ENCODE measurements at regions not wholly inside any gene's neighbourhood (a gene's known extent, or its start where the extent isn't known, plus 50 kb on each side); places are given as distances from the start of the nearest gene placed in this dataset.

GRCh38 chr14:97903821-97904220, 1106.6 kb downstream of the VRK1 start:
- no peak overlapping the region for H3K4me3 ChIP-seq
- TF ChIP-seq POLR2A (IDR thresholded peaks at IDR 0.05; ENCODE audit: low read depth): no peak
- no peak for TF ChIP-seq CTCF (IDR thresholded peaks at IDR 0.05)
- no peak for TF ChIP-seq EP300 (IDR thresholded peaks at IDR 0.05)
- H3K27me3 ChIP-seq: no peaks in the 10 kb centered on the region
- 58% methylated on average over 3 of the region's 3 CpGs for WGBS
- no peak overlapping the region for H3K27ac ChIP-seq (replicated peaks in 1 of 4)
- DNase-seq (ENCODE audit: extremely low spot score): no peak
- intact Hi-C loops (cut with DNase I): no loop called here
- H3K9me3 ChIP-seq: peaks cover 0 to 11% (median 5%) of the 10 kb centered on the region in 4 donors
- H3K36me3 ChIP-seq: no peaks in the 10 kb centered on the region
- H3K4me1 ChIP-seq: no peaks in the 10 kb centered on the region

GRCh38 chr14:97912217-97912616, 1115.0 kb downstream of the VRK1 start:
- TF ChIP-seq POLR2AphosphoS5 (IDR thresholded peaks at IDR 0.05) (no peak), POLR2A (IDR thresholded peaks at IDR 0.05; ENCODE audit: low read depth) (no peak), CTCF (IDR thresholded peaks at IDR 0.05) (no peak), EP300 (IDR thresholded peaks at IDR 0.05) (no peak)
- Histone ChIP-seq H3K27me3 (no peaks in the 10 kb centered on the region), H3K27ac (replicated peaks in 1 of 4) (no peak overlapping the region), H3K9me3 (peaks cover 0 to 15% (median 7%) of the 10 kb centered on the region in 4 donors), H3K4me3 (no peak overlapping the region), H3K36me3 (no peaks in the 10 kb centered on the region), H3K4me1 (no peaks in the 10 kb centered on the region)
- intact Hi-C loops (cut with DNase I): no loop called here
- 37% methylated on average over 6 of the region's 6 CpGs for WGBS
- no peak for DNase-seq (ENCODE audit: extremely low spot score)

GRCh38 chr14:97916100-97916499, 1118.9 kb downstream of the VRK1 start:
- Histone ChIP-seq H3K4me3 (no peak overlapping the region), H3K9me3 (no peaks in the 10 kb centered on the region), H3K27me3 (no peaks in the 10 kb centered on the region), H3K36me3 (no peaks in the 10 kb centered on the region), H3K4me1 (no peaks in the 10 kb centered on the region), H3K27ac (replicated peaks in 1 of 4) (no peak overlapping the region)
- intact Hi-C loops (cut with DNase I): no loop called here
- DNase-seq (ENCODE audit: extremely low spot score): no peak
- WGBS: 100% methylated on average over 1 of the region's 1 CpG
- TF ChIP-seq POLR2AphosphoS5 (IDR thresholded peaks at IDR 0.05) (no peak), POLR2A (IDR thresholded peaks at IDR 0.05; ENCODE audit: low read depth) (no peak)

- 76% methylated on average over 4 of the region's 5 CpGs for WGBS
- no peak for DNase-seq (ENCODE audit: extremely low spot score)
- Histone ChIP-seq H3K4me1 (no peaks in the 10 kb centered on the region), H3K9me3 (no peaks in the 10 kb centered on the region), H3K4me3 (no peak overlapping the region), H3K27me3 (no peaks in the 10 kb centered on the region), H3K27ac (replicated peaks in 1 of 4) (no peak overlapping the region), H3K36me3 (no peaks in the 10 kb centered on the region)
- TF ChIP-seq CTCF (IDR thresholded peaks at IDR 0.05) (no peak), EP300 (IDR thresholded peaks at IDR 0.05) (no peak), POLR2A (IDR thresholded peaks at IDR 0.05; ENCODE audit: low read depth) (no peak), POLR2AphosphoS5 (IDR thresholded peaks at IDR 0.05) (no peak)
- intact Hi-C loops (cut with DNase I): no loop called here
These were observed 1119.7 kb downstream of the VRK1 start for GRCh38 chr14:97916669-97917568.

- Histone ChIP-seq H3K27me3 (no peaks in the 10 kb centered on the region), H3K36me3 (no peaks in the 10 kb centered on the region), H3K4me3 (no peak overlapping the region), H3K27ac (replicated peaks in 1 of 4) (no peak overlapping the region), H3K9me3 (no peaks in the 10 kb centered on the region), H3K4me1 (no peaks in the 10 kb centered on the region)
- intact Hi-C loops (cut with DNase I): no loop called here
- 91% methylated on average over 5 of the region's 5 CpGs for WGBS
- TF ChIP-seq EP300 (IDR thresholded peaks at IDR 0.05): no peak
- no peak for TF ChIP-seq CTCF (IDR thresholded peaks at IDR 0.05)
- no peak for TF ChIP-seq POLR2AphosphoS5 (IDR thresholded peaks at IDR 0.05)
- TF ChIP-seq POLR2A (IDR thresholded peaks at IDR 0.05; ENCODE audit: low read depth): no peak
- DNase-seq (ENCODE audit: extremely low spot score): no peak
These were observed 1123.0 kb downstream of the VRK1 start for GRCh38 chr14:97920201-97920600.
